Neural cell (in vitro differentiated cells): ENCODE measurements at regions not wholly inside any gene's neighbourhood (a gene's known extent, or its start where the extent isn't known, plus 50 kb on each side); places are given as distances from the start of the nearest gene placed in this dataset.

Source experiments
- H2AFZ ChIP-seq: fragments of 200-600, 300-800 bp; sonication (generic), shearing (Covaris generic); 2 replicates; pipeline ENCODE4 v1.6.0; 2014; ENCODE audit warnings: low read depth, mild to moderate bottlenecking, antibody characterized with exemption, low read length, moderate library complexity
- H3F3A ChIP-seq: fragments of 200-600 bp; shearing (Covaris generic); 2 replicates; pipeline ENCODE4 v1.6.1; 2016; ENCODE audit warnings: mild to moderate bottlenecking, moderate library complexity, mixed read lengths, antibody characterized with exemption, low read length; ENCODE audit not compliant: insufficient read depth, poor library complexity, severe bottlenecking
- H3K27ac ChIP-seq: fragments of 200-600, 300-800 bp; sonication (generic), shearing (Covaris generic); 2 replicates; pipeline ENCODE4 v1.5.1; 2014; ENCODE audit warnings: mild to moderate bottlenecking, low read length, moderate library complexity
- H3K27me3 ChIP-seq: fragments of 300-800, 200-600 bp; sonication (generic), shearing (Covaris generic); 2 replicates; pipeline ENCODE4 v1.6.0; 2014; ENCODE audit warnings: mild to moderate bottlenecking, low read depth, low read length, moderate library complexity; ENCODE audit not compliant: insufficient read depth
- H3K36me3 ChIP-seq: fragments of 300-800, 200-600 bp; sonication (generic), shearing (Covaris generic); 2 replicates; pipeline ENCODE4 v1.5.1; 2014; ENCODE audit warnings: mild to moderate bottlenecking, antibody characterized with exemption, low read length, moderate library complexity; ENCODE audit not compliant: insufficient read depth
- H3K4me2 ChIP-seq: fragments of 300-800, 200-600 bp; sonication (generic), shearing (Covaris generic); 2 replicates; pipeline ENCODE4 v1.6.0; 2014; ENCODE audit warnings: mild to moderate bottlenecking, low read length
- H3K4me3 ChIP-seq: fragments of 300-800, 200-600 bp; sonication (generic), shearing (Covaris generic); 2 replicates; pipeline ENCODE4 v1.5.1; 2014; ENCODE audit warnings: mild to moderate bottlenecking, low read length, moderate library complexity
- H3K79me2 ChIP-seq: fragments of 200-600 bp; shearing (Covaris generic); replicated peaks from 2 replicates; pipeline ENCODE4 v1.6.0; 2014; ENCODE audit warnings: mild to moderate bottlenecking, low read length, moderate library complexity; ENCODE audit not compliant: insufficient read depth
- H3K9ac ChIP-seq: fragments of 300-800, 200-600 bp; sonication (generic), shearing (Covaris generic); 2 replicates; pipeline ENCODE4 v1.6.1; 2016; ENCODE audit warnings: mild to moderate bottlenecking, low read length, mixed read lengths
- H3K9me2 ChIP-seq: fragments of 200-600 bp; shearing (Covaris generic); 2 replicates; pipeline ENCODE4 v1.6.1; 2016; ENCODE audit warnings: mild to moderate bottlenecking, low read length, mixed read lengths; ENCODE audit not compliant: insufficient read depth
- H3K9me3 ChIP-seq: fragments of 200-600, 300-800 bp; sonication (generic), shearing (Covaris generic); 2 replicates; pipeline ENCODE4 v1.6.1; 2016; ENCODE audit warnings: mild to moderate bottlenecking, mixed run types, low read length, moderate library complexity, mixed read lengths
- H4K20me1 ChIP-seq: fragments of 200-600 bp; shearing (Covaris generic); 2 replicates; pipeline ENCODE4 v1.6.1; 2016; ENCODE audit warnings: mild to moderate bottlenecking, mixed run types; ENCODE audit not compliant: insufficient read depth
- EP300 ChIP-seq: fragments of 450-650 bp; conservative IDR thresholded peaks from 2 replicates; pipeline ENCODE4 v1.6.1; 2014; ENCODE audit warnings: antibody characterized with exemption, mild to moderate bottlenecking, moderate library complexity; ENCODE audit not compliant: poor library complexity, severe bottlenecking
- EZH2 ChIP-seq: fragments of 200-600, 300-800 bp; shearing (Covaris generic), sonication (generic); IDR thresholded peaks from 2 replicates; pipeline ENCODE4 v1.6.1; 2014; ENCODE audit warnings: antibody characterized with exemption, low read length, borderline replicate concordance, mild to moderate bottlenecking; ENCODE audit not compliant: insufficient read depth, poor library complexity, severe bottlenecking
- MXI1 ChIP-seq: fragments of 450-650 bp; conservative IDR thresholded peaks from 2 replicates; pipeline ENCODE4 v1.6.1; 2014; ENCODE audit warnings: antibody characterized with exemption, mild to moderate bottlenecking; ENCODE audit not compliant: poor library complexity, severe bottlenecking
- POLR2AphosphoS5 ChIP-seq: IDR thresholded peaks from 2 replicates; pipeline ENCODE4 v1.6.1; 2012
- RAD21 ChIP-seq: fragments of 450-650 bp; conservative IDR thresholded peaks from 2 replicates; pipeline ENCODE4 v1.6.1; 2014; ENCODE audit warnings: antibody characterized with exemption, mild to moderate bottlenecking, moderate library complexity
- REST ChIP-seq: IDR thresholded peaks from 2 replicates; pipeline ENCODE4 v1.6.1; 2012; ENCODE audit warnings: borderline replicate concordance
- SMC3 ChIP-seq: fragments of 450-650 bp; conservative IDR thresholded peaks from 2 replicates; pipeline ENCODE4 v1.6.1; 2014; ENCODE audit warnings: antibody characterized with exemption, mild to moderate bottlenecking, moderate library complexity; ENCODE audit not compliant: poor library complexity
- TAF1 ChIP-seq: IDR thresholded peaks from 2 replicates; pipeline ENCODE4 v1.6.1; 2012; ENCODE audit warnings: low read depth
- TF ChIP-seq, protein P1 (sequence below): fragments of 450-650 bp; IDR thresholded peaks from 2 replicates; pipeline ENCODE4 v1.5.1; 2014; ENCODE audit warnings: antibody characterized with exemption, mild to moderate bottlenecking, moderate library complexity; ENCODE audit not compliant: poor library complexity, severe bottlenecking

DNA sequence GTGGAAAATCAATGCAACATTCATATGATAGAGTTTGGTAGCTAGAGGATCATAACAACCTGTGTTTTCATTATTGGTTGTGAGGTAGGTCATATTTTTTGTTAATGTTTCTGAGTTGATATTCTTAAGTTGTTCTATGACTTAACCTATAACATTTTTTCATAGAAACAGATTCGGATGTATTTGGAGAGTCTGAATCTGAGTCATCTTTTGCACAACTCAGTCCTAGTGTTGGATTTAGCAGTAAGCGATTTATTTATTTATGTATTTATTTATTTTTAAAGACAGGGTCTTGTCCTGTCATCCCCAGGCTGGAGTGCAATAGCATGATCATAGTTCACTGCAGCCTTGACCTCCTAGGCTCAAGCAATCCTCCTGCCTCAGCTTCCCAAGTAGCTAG lies 292.8 kb upstream of the ZNF717 start:
- Histone ChIP-seq H2AFZ (no peak overlapping the region), H3K4me3 (no peak overlapping the region), H3K9me2 (no peaks in the 10 kb centered on the region), H3K27me3 (no peaks in the 10 kb centered on the region), H4K20me1 (no peaks in the 10 kb centered on the region), H3F3A (no peaks in the 10 kb centered on the region), H3K36me3 (no peaks in the 10 kb centered on the region), H3K4me2 (no peak overlapping the region), H3K27ac (no peak overlapping the region), H3K9ac (no peak overlapping the region), H3K9me3 (no peaks in the 10 kb centered on the region), H3K79me2 (no peaks in the 10 kb centered on the region)
- no peak for TF ChIP-seq EZH2

DNA sequence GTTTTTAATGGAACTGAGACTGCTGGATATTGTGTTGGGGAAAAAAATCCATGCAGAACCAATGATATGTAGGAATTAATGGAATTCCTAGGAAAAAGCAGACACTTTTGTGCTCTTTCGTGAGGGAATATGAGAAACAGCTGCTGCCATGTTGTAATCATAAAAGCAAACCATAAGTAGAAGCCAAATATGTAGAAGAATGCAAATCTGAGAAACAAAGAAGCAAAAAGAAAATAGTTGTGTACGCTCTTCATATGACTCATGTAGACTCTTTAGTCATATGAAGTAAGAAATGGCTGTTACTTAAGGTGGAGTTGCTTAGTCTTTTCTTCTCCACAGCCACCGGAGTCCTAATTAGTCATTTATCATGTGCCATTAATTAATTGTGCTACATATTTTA lies 298.6 kb upstream of the ZNF717 start:
- Histone ChIP-seq H3F3A (no peaks in the 10 kb centered on the region), H2AFZ (no peak overlapping the region), H3K9ac (no peak overlapping the region), H3K4me3 (no peak overlapping the region), H4K20me1 (no peaks in the 10 kb centered on the region), H3K79me2 (no peaks in the 10 kb centered on the region), H3K4me2 (no peak overlapping the region), H3K27ac (no peak overlapping the region), H3K9me2 (no peaks in the 10 kb centered on the region), H3K9me3 (no peaks in the 10 kb centered on the region), H3K27me3 (no peaks in the 10 kb centered on the region), H3K36me3 (no peaks in the 10 kb centered on the region)
- TF ChIP-seq SMC3 (no peak), MXI1 (no peak), EP300 (no peak), REST (no peak), EZH2 (no peak), RAD21 (no peak), TAF1 (no peak), POLR2AphosphoS5 (no peak)
- TF ChIP-seq, protein P1, sequence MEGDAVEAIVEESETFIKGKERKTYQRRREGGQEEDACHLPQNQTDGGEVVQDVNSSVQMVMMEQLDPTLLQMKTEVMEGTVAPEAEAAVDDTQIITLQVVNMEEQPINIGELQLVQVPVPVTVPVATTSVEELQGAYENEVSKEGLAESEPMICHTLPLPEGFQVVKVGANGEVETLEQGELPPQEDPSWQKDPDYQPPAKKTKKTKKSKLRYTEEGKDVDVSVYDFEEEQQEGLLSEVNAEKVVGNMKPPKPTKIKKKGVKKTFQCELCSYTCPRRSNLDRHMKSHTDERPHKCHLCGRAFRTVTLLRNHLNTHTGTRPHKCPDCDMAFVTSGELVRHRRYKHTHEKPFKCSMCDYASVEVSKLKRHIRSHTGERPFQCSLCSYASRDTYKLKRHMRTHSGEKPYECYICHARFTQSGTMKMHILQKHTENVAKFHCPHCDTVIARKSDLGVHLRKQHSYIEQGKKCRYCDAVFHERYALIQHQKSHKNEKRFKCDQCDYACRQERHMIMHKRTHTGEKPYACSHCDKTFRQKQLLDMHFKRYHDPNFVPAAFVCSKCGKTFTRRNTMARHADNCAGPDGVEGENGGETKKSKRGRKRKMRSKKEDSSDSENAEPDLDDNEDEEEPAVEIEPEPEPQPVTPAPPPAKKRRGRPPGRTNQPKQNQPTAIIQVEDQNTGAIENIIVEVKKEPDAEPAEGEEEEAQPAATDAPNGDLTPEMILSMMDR = no peak

DNA sequence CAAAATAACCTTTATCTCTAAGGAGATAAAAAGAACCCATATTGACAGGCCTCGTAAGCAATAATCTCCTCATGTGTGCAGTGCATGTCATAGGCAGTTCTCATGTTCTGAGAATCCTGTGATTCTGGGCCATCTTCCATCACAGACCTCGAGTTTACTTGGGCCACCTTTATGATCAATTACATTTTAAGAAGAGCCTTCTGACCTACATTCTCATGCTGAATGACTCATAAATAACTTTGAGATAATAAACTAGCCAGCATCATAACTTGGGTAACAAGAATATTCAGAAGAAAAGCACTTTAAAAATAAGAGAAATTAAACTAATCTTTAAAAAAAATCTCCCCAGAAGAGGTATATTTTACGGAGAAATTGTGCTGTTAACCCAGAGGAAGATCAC lies 310.7 kb upstream of the ZNF717 start:
- Histone ChIP-seq H3K4me3 (no peak overlapping the region), H3K9me2 (no peaks in the 10 kb centered on the region), H2AFZ (no peak overlapping the region), H3K36me3 (no peaks in the 10 kb centered on the region), H3K79me2 (no peaks in the 10 kb centered on the region), H3K9me3 (no peaks in the 10 kb centered on the region), H3F3A (no peaks in the 10 kb centered on the region), H3K9ac (no peak overlapping the region), H3K27me3 (no peaks in the 10 kb centered on the region), H3K27ac (no peak overlapping the region), H4K20me1 (no peaks in the 10 kb centered on the region), H3K4me2 (no peak overlapping the region)
- TF ChIP-seq RAD21 (no peak), EZH2 (no peak), REST (no peak), SMC3 (no peak), MXI1 (no peak), TAF1 (no peak)
- TF ChIP-seq, protein P1 = no peak
